Astrocyte (in vitro differentiated cells and primary cell): ENCODE measurements at regions not wholly inside any gene's neighbourhood (a gene's known extent, or its start where the extent isn't known, plus 50 kb on each side); places are given as distances from the start of the nearest gene placed in this dataset.
"Not testable (repeated sequence)": the region's sequence is repeated elsewhere in the genome, so short reads cannot be mapped to it uniquely, and the experiment has no call there.

Source experiments
- DNase-seq: peaks from one replicate; pipeline ENCODE4 v3.0.0-alpha.2; 2010; ENCODE audit warnings: low read depth
- FAIRE-seq: peaks from 2 replicates; lab custom pipeline; 2011; peaks lifted over from hg19 to GRCh38; lab: Jason Lieb, UNC
- H2AFZ ChIP-seq: 2 replicates; pipeline ENCODE4 v1.6.0; 2012; ENCODE audit warnings: low read depth, low read length, inconsistent platforms
- H3K27ac ChIP-seq: 2 replicates; pipeline ENCODE4 v1.5.1; 2011; ENCODE audit warnings: low read depth, low read length, inconsistent platforms
- H3K27me3 ChIP-seq: 2 replicates; pipeline ENCODE4 v1.6.0; 2011; ENCODE audit warnings: low read length, inconsistent platforms; ENCODE audit not compliant: insufficient read depth
- H3K36me3 ChIP-seq: 2 replicates; pipeline ENCODE4 v1.5.1; 2011; ENCODE audit warnings: low read length, inconsistent platforms; ENCODE audit not compliant: insufficient read depth
- H3K4me1 ChIP-seq: 2 replicates; pipeline ENCODE4 v1.5.1; 2011; ENCODE audit warnings: low read length, inconsistent platforms; ENCODE audit not compliant: insufficient read depth
- H3K4me2 ChIP-seq: 2 replicates; pipeline ENCODE4 v1.6.0; 2012; ENCODE audit warnings: low read length, inconsistent platforms
- H3K4me3 ChIP-seq: 2 replicates; pipeline ENCODE4 v1.5.1; 2011; ENCODE audit warnings: low read depth, mild to moderate bottlenecking, low read length, inconsistent platforms; ENCODE audit not compliant: insufficient read depth
- H3K79me2 ChIP-seq: 2 replicates; pipeline ENCODE4 v1.6.0; 2012; ENCODE audit warnings: mild to moderate bottlenecking, low read length, inconsistent platforms; ENCODE audit not compliant: insufficient read depth
- H3K9ac ChIP-seq: 2 replicates; pipeline ENCODE4 v1.6.0; 2012; ENCODE audit warnings: mild to moderate bottlenecking, low read length, inconsistent platforms
- H3K9me3 ChIP-seq: 2 replicates; pipeline ENCODE4 v1.5.1; 2012; ENCODE audit warnings: low read depth, mild to moderate bottlenecking, low read length, inconsistent platforms; ENCODE audit not compliant: insufficient read depth
- H4K20me1 ChIP-seq: 2 replicates; pipeline ENCODE4 v1.6.0; 2012; ENCODE audit warnings: low read length, inconsistent platforms; ENCODE audit not compliant: insufficient read depth
- H3K27ac Mint-ChIP-seq: one replicate; pipeline ENCODE4 v1.8.0; 2021; ENCODE audit warnings: mild to moderate bottlenecking, mixed read lengths; ENCODE audit not compliant: unreplicated experiment
- H3K27me3 Mint-ChIP-seq: one replicate; pipeline ENCODE4 v1.8.0; 2021; ENCODE audit warnings: low read depth, mixed read lengths; ENCODE audit not compliant: unreplicated experiment
- H3K36me3 Mint-ChIP-seq: one replicate; pipeline ENCODE4 v1.8.0; 2021; ENCODE audit warnings: low read depth, mixed read lengths; ENCODE audit not compliant: unreplicated experiment
- H3K4me1 Mint-ChIP-seq: one replicate; pipeline ENCODE4 v1.8.0; 2021; ENCODE audit warnings: low read depth, mixed read lengths; ENCODE audit not compliant: unreplicated experiment
- H3K4me3 Mint-ChIP-seq: one replicate; pipeline ENCODE4 v1.8.0; 2021; ENCODE audit warnings: mild to moderate bottlenecking, moderate library complexity, mixed read lengths; ENCODE audit not compliant: unreplicated experiment
- H3K9me3 Mint-ChIP-seq: one replicate; pipeline ENCODE4 v1.8.0; 2021; ENCODE audit warnings: mild to moderate bottlenecking, mixed read lengths; ENCODE audit not compliant: unreplicated experiment
- CTCF ChIP-seq: IDR thresholded peaks from 2 replicates; pipeline ENCODE4 v1.5.1; 2011; ENCODE audit warnings: low read depth, mild to moderate bottlenecking, inconsistent platforms, low read length, moderate library complexity; ENCODE audit not compliant: insufficient read depth
- EZH2 ChIP-seq: IDR thresholded peaks from 2 replicates; pipeline ENCODE4 v1.6.1; 2012; ENCODE audit warnings: mild to moderate bottlenecking, low read length, inconsistent platforms; ENCODE audit not compliant: insufficient read depth

DNA sequence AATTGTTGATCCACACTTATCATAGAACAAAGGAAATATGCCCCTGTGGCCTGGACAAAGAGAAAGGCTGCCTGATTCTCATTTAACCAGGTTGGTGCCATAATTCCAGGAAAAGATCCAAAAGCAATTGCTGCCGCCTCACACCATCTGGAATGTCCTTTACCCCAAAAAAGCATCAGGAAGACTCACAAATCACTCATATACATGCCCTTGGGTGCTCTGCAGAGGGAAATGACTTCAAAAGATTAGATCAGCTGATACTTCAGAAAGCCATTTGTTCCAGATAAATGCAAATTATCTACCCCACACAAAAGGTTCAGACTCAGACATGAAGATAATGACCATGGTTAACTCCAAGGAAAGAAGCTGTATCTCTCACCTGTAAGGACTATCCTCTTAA is 285.8 kb downstream of the C1D start:
- Histone ChIP-seq H3K36me3 (no peaks in the 10 kb centered on the region), H3K27ac (no peak overlapping the region), H3K79me2 (no peaks in the 10 kb centered on the region), H3K27me3 (no peaks in the 10 kb centered on the region), H3K4me2 (no peak overlapping the region), H3K9me3 (no peaks in the 10 kb centered on the region), H3K9ac (no peak overlapping the region), H3K4me3 (no peak overlapping the region), H4K20me1 (no peaks in the 10 kb centered on the region), H2AFZ (no peak overlapping the region), H3K4me1 (no peaks in the 10 kb centered on the region)
- FAIRE-seq, result no peak
- no peak for TF ChIP-seq CTCF
- TF ChIP-seq EZH2, result no peak
- H3K4me3 Mint-ChIP-seq, result no peak overlapping the region
- H3K36me3 Mint-ChIP-seq, result no peaks in the 10 kb centered on the region
- H3K27me3 Mint-ChIP-seq, result no peaks in the 10 kb centered on the region
- peaks cover 2% of the 10 kb centered on the region for H3K4me1 Mint-ChIP-seq
- H3K27ac Mint-ChIP-seq, result no peak overlapping the region
- no peaks in the 10 kb centered on the region for H3K9me3 Mint-ChIP-seq
- DNase-seq, result no peak

GRCh38 chr2:67777836-67778429 is 284.9 kb downstream of the C1D start:
- Histone ChIP-seq H3K9me3 (no peaks in the 10 kb centered on the region), H3K27me3 (no peaks in the 10 kb centered on the region), H3K36me3 (no peaks in the 10 kb centered on the region), H3K27ac (no peak overlapping the region), H2AFZ (no peak overlapping the region), H4K20me1 (no peaks in the 10 kb centered on the region), H3K79me2 (no peaks in the 10 kb centered on the region), H3K4me3 (no peak overlapping the region), H3K4me2 (no peak overlapping the region), H3K9ac (no peak overlapping the region), H3K4me1 (no peaks in the 10 kb centered on the region)
- Mint-ChIP-seq H3K27me3 (no peaks in the 10 kb centered on the region), H3K4me3 (no peak overlapping the region), H3K36me3 (no peaks in the 10 kb centered on the region), H3K27ac (no peak overlapping the region), H3K4me1 (peaks cover 9% of the 10 kb centered on the region), H3K9me3 (no peaks in the 10 kb centered on the region)
- TF ChIP-seq CTCF (no peak), EZH2 (no peak)
- no peak for DNase-seq
- FAIRE-seq, result no peak

- not testable (repeated sequence) for DNase-seq, H3K27ac ChIP-seq, FAIRE-seq, H3K9me3 Mint-ChIP-seq, H3K36me3 ChIP-seq, H3K9ac ChIP-seq, H3K9me3 ChIP-seq, H3K4me2 ChIP-seq, H2AFZ ChIP-seq, H3K79me2 ChIP-seq, H3K4me1 ChIP-seq, H3K36me3 Mint-ChIP-seq, H3K27me3 Mint-ChIP-seq, H4K20me1 ChIP-seq, H3K27me3 ChIP-seq, H3K27ac Mint-ChIP-seq, H3K4me3 ChIP-seq, H3K4me3 Mint-ChIP-seq
- peaks cover 11% of the 10 kb centered on the region for H3K4me1 Mint-ChIP-seq
Observed at GRCh38 chr2:67780841-67781240, 282.0 kb downstream of the C1D start.
